Naive B cell (primary cell): ENCODE measurements at regions not wholly inside any gene's neighbourhood (a gene's known extent, or its start where the extent isn't known, plus 50 kb on each side); places are given as distances from the start of the nearest gene placed in this dataset.

Source experiments
- ATAC-seq, 2 donors: fragments of 150-1000 bp; cut with Tn5 transposase; 2 replicates each; pipeline ENCODE4 v1.10.0; 2021; ENCODE audit warnings: low read depth in 2 of 2, mild to moderate bottlenecking in 2 of 2, moderate library complexity in 2 of 2
- DNase-seq: peaks from one replicate; pipeline ENCODE4 v3.0.0; 2022
- H3K27ac Mint-ChIP-seq, 6 donors: one replicate each; pipeline ENCODE4 v1.8.0; 2020 to 2022; ENCODE audit warnings: mild to moderate bottlenecking in 6 of 6, mixed read lengths in 6 of 6, moderate library complexity in 5 of 6, inconsistent platforms in 2 of 6
- H3K27me3 Mint-ChIP-seq, 3 donors: one replicate each; pipeline ENCODE4 v1.8.0; 2021 to 2022; ENCODE audit warnings: mixed read lengths in 3 of 3, mild to moderate bottlenecking in 1 of 3
- H3K36me3 Mint-ChIP-seq, 2 donors: one replicate each; pipeline ENCODE4 v1.8.0; 2020 to 2022; ENCODE audit warnings: mixed read lengths in 2 of 2, inconsistent platforms in 1 of 2, mild to moderate bottlenecking in 1 of 2
- H3K4me1 Mint-ChIP-seq, 3 donors: one replicate each; pipeline ENCODE4 v1.8.0; 2020 to 2022; ENCODE audit warnings: mixed read lengths in 3 of 3, inconsistent platforms in 1 of 3, mild to moderate bottlenecking in 1 of 3, moderate library complexity in 1 of 3
- H3K4me3 Mint-ChIP-seq, 8 donors: one replicate each; pipeline ENCODE4 v1.8.0; 2020 to 2022; ENCODE audit warnings: mild to moderate bottlenecking in 8 of 8, mixed read lengths in 8 of 8, moderate library complexity in 8 of 8, inconsistent platforms in 2 of 8
- H3K9me3 Mint-ChIP-seq, 7 donors: one replicate each; pipeline ENCODE4 v1.8.0; 2020 to 2022; ENCODE audit warnings: mixed read lengths in 7 of 7, mild to moderate bottlenecking in 5 of 7, inconsistent platforms in 2 of 7, moderate library complexity in 1 of 7

- H3K9me3 Mint-ChIP-seq = peaks cover 0 to 6% (median 2%) of the 10 kb centered on the region in 7 donors
- H3K4me3 Mint-ChIP-seq = no peak overlapping the region
- H3K36me3 Mint-ChIP-seq = no peaks in the 10 kb centered on the region
Observed at GRCh38 chr11:23944923-23945322, 551.9 kb upstream of the LUZP2 start.

DNA sequence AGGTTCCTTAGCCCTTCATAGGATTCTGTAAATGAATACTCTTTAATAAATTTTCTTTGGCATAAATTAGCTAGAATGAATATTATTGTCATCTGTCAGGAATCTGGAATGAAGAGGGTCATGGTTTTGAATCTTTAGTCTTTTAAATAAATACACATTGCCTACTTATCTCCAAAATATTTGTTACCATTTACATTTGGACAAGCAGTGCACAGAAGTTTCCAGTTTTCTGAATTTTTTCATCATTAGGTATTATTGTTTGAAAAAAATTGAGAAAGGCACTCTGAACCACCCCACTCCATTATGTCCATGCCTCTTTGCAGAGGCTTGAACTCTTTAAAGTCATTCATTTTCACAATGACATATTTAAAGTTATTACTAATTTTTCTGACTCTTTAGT lies 549.0 kb upstream of the LUZP2 start:
- H3K4me1 Mint-ChIP-seq = no peaks in the 10 kb centered on the region
- no peaks in the 10 kb centered on the region for H3K36me3 Mint-ChIP-seq
- H3K27ac Mint-ChIP-seq = no peak overlapping the region
- ATAC-seq (no peak), DNase-seq (no peak)
- no peak overlapping the region for H3K4me3 Mint-ChIP-seq
- H3K27me3 Mint-ChIP-seq = no peaks in the 10 kb centered on the region
- H3K9me3 Mint-ChIP-seq = no peaks in the 10 kb centered on the region

More at GRCh38 chr11:23944923-23945322, 551.9 kb upstream of the LUZP2 start:
- H3K4me1 Mint-ChIP-seq = no peaks in the 10 kb centered on the region
- DNase-seq = no peak
- no peak overlapping the region for H3K27ac Mint-ChIP-seq
- ATAC-seq = no peak
- H3K27me3 Mint-ChIP-seq = no peaks in the 10 kb centered on the region

DNA sequence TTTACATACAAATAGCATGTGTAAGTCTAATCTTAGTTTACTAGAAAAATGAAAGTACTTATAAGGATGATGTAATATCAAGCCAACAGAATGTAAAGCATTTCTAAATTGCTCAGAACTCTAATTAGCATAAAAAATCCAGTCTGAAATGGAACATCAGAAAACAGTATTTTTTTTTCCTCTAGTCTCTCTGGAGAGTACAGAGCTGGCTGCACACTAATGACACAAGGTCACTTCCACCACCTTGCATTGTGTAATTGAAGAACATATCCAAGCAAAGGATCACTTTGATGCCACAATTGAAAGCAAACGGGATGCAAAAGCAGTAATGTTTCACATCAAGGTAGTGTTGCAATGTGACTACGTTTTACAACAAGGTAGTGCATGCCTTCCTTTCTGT lies 548.0 kb upstream of the LUZP2 start:
- Mint-ChIP-seq H3K4me1 (no peaks in the 10 kb centered on the region), H3K27ac (no peak overlapping the region), H3K27me3 (no peaks in the 10 kb centered on the region), H3K36me3 (no peaks in the 10 kb centered on the region), H3K9me3 (no peaks in the 10 kb centered on the region), H3K4me3 (no peak overlapping the region)
- DNase-seq (no peak), ATAC-seq (no peak)

GRCh38 chr11:23953951-23954710 lies 542.7 kb upstream of the LUZP2 start:
- ATAC-seq = no peak
- H3K27me3 Mint-ChIP-seq = no peaks in the 10 kb centered on the region
- H3K36me3 Mint-ChIP-seq = no peaks in the 10 kb centered on the region
- H3K27ac Mint-ChIP-seq = no peak overlapping the region
- H3K4me3 Mint-ChIP-seq = no peak overlapping the region
- H3K4me1 Mint-ChIP-seq = no peaks in the 10 kb centered on the region
- H3K9me3 Mint-ChIP-seq = no peaks in the 10 kb centered on the region
- no peak for DNase-seq

DNA sequence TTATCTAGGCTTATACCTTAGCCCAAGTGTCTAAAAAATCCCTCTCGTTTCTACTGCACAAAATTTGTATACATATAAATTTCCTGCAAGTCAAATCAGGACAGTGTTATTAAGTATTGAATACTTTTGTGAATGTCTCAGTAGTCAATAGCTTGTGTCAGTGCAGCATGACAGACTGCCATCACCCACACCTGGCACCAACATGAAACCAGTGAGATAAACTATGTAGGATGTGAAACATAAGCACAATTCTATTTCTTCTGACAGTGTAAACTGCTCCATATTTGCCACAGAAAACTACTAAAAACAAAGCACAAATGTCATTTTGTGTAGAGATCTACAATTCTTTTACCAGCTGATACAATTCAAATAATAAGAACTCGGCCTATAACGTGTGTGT lies 542.1 kb upstream of the LUZP2 start:
- DNase-seq = no peak
- H3K27ac Mint-ChIP-seq = no peak overlapping the region
- no peak overlapping the region for H3K4me3 Mint-ChIP-seq
- no peak for ATAC-seq
- no peaks in the 10 kb centered on the region for H3K27me3 Mint-ChIP-seq
- no peaks in the 10 kb centered on the region for H3K4me1 Mint-ChIP-seq
- no peaks in the 10 kb centered on the region for H3K36me3 Mint-ChIP-seq
- H3K9me3 Mint-ChIP-seq = no peaks in the 10 kb centered on the region

GRCh38 chr11:23956586-23956985 lies 540.3 kb upstream of the LUZP2 start:
- Mint-ChIP-seq H3K27me3 (no peaks in the 10 kb centered on the region), H3K9me3 (peaks cover 0 to 2% (median 0%) of the 10 kb centered on the region in 7 donors), H3K27ac (no peak overlapping the region), H3K4me3 (no peak overlapping the region), H3K4me1 (no peaks in the 10 kb centered on the region), H3K36me3 (no peaks in the 10 kb centered on the region)
- ATAC-seq (no peak), DNase-seq (no peak)

GRCh38 chr11:23957314-23957713 lies 539.5 kb upstream of the LUZP2 start:
- H3K27me3 Mint-ChIP-seq = no peaks in the 10 kb centered on the region
- H3K4me1 Mint-ChIP-seq = no peaks in the 10 kb centered on the region
- no peak overlapping the region for H3K27ac Mint-ChIP-seq

GRCh38 chr11:23959462-23959861 lies 537.4 kb upstream of the LUZP2 start:
- H3K4me1 Mint-ChIP-seq = no peaks in the 10 kb centered on the region
- H3K27ac Mint-ChIP-seq = no peak overlapping the region
- H3K9me3 Mint-ChIP-seq = peaks cover 0 to 4% (median 0%) of the 10 kb centered on the region in 7 donors
- H3K36me3 Mint-ChIP-seq = no peaks in the 10 kb centered on the region
- no peaks in the 10 kb centered on the region for H3K27me3 Mint-ChIP-seq
- H3K4me3 Mint-ChIP-seq = no peak overlapping the region
- ATAC-seq (no peak), DNase-seq (no peak)

More at GRCh38 chr11:23957314-23957713, 539.5 kb upstream of the LUZP2 start:
- DNase-seq (no peak), ATAC-seq (no peak)
- H3K4me3 Mint-ChIP-seq = no peak overlapping the region
- no peaks in the 10 kb centered on the region for H3K36me3 Mint-ChIP-seq
- H3K9me3 Mint-ChIP-seq = peaks cover 0 to 2% (median 0%) of the 10 kb centered on the region in 7 donors

GRCh38 chr11:23961503-23962338 lies 535.1 kb upstream of the LUZP2 start:
- Mint-ChIP-seq H3K4me1 (no peaks in the 10 kb centered on the region), H3K9me3 (peaks cover 0 to 4% (median 2%) of the 10 kb centered on the region in 7 donors), H3K36me3 (no peaks in the 10 kb centered on the region), H3K27me3 (no peaks in the 10 kb centered on the region), H3K4me3 (no peak overlapping the region), H3K27ac (no peak overlapping the region)
- no peak for ATAC-seq
- DNase-seq = no peak

DNA sequence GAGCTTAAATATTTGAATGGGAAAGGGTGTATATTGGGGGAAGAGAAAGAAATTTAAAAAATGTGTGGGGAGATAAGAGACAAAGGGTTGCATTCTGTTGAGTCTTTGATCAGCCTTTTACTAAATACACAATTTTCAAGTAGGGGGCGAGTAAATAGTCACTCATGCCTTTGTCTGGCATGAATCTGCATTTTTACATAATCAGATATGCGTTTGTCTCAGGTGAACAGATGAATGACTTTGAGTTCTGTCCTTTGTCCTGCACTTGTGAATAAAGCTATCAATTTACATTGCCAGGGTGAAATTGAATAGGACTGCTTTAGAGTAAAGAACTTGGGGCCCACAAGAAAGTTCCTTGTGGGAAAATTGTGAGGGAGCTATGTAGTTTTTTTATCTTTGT lies 523.6 kb upstream of the LUZP2 start:
- no peaks in the 10 kb centered on the region for H3K4me1 Mint-ChIP-seq
- H3K27ac Mint-ChIP-seq = no peak overlapping the region
- no peaks in the 10 kb centered on the region for H3K36me3 Mint-ChIP-seq
- DNase-seq (no peak), ATAC-seq (no peak)
- peaks cover 0 to 2% (median 0%) of the 10 kb centered on the region in 7 donors for H3K9me3 Mint-ChIP-seq
- H3K4me3 Mint-ChIP-seq = no peak overlapping the region
- no peaks in the 10 kb centered on the region for H3K27me3 Mint-ChIP-seq

DNA sequence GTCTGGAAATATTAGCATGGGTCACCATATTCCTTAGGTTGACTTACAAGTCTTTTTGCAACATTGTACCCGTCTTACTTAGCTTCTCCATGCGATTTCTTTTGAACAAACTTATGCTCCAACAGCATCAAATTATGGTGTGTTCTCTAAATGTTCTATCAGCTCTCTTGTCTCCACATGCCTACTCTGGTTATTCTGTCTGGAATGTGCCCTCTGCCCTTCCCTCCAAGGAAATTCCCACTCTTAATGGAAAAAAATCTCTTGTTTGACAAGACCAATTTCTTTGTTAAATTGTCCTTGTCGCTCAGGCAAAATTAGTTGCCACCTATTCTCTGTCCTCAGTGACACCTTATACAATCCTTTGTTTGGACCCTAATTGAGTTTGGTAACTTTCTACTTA lies 522.8 kb upstream of the LUZP2 start:
- no peak for ATAC-seq
- DNase-seq = no peak
- Mint-ChIP-seq H3K4me3 (no peak overlapping the region), H3K36me3 (no peaks in the 10 kb centered on the region), H3K9me3 (peaks cover 0 to 2% (median 0%) of the 10 kb centered on the region in 7 donors), H3K27me3 (no peaks in the 10 kb centered on the region), H3K27ac (no peak overlapping the region), H3K4me1 (no peaks in the 10 kb centered on the region)

DNA sequence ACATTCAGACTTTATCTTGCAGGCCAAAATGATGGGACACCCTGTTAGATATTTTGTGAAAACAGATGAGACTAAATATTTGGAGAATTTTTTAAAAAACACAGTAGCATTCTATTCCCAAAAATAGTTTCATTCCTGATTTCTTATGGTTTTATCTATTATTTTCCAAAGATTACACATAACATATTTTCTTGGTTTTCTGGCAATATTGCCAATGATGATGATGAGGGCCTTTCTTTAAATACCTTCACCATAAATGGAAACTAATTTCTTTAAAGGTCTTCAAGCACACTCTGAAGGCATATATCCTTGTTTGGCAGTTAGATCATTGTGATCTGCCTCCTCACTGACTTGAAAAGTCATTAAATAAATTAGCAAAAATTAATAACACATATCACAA lies 522.3 kb upstream of the LUZP2 start:
- H3K27ac Mint-ChIP-seq = no peak overlapping the region
- no peak for DNase-seq

DNA sequence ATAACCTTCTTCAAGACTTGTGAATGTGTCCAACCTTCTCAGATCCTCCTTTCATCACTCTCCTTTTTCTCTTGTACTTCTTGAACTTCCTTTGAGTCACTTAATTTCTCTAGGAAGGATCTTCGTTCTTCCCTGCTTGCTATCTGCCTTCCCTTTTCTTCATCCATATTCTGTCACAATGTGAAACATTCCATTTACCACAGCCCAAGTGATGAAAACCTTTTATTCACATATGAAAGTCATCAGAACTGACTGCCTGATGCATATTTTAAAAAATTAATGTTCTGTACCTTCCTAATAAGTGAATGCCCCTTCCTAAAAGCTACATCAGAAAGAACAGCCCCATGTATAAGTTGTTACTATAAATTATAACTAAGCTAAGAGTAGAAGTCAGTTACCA lies 520.4 kb upstream of the LUZP2 start:
- Mint-ChIP-seq H3K27ac (no peak overlapping the region), H3K4me3 (no peak overlapping the region), H3K9me3 (peaks cover 0 to 2% (median 0%) of the 10 kb centered on the region in 7 donors), H3K27me3 (no peaks in the 10 kb centered on the region), H3K4me1 (no peaks in the 10 kb centered on the region), H3K36me3 (no peaks in the 10 kb centered on the region)
- DNase-seq (no peak), ATAC-seq (no peak)

More for the DNA sequence above, 522.3 kb upstream of the LUZP2 start:
- H3K27me3 Mint-ChIP-seq = no peaks in the 10 kb centered on the region
- ATAC-seq = no peak
- no peaks in the 10 kb centered on the region for H3K36me3 Mint-ChIP-seq
- no peaks in the 10 kb centered on the region for H3K4me1 Mint-ChIP-seq
- H3K9me3 Mint-ChIP-seq = peaks cover 0 to 2% (median 0%) of the 10 kb centered on the region in 7 donors
- H3K4me3 Mint-ChIP-seq = no peak overlapping the region

GRCh38 chr11:23976841-23977271 lies 520.0 kb upstream of the LUZP2 start:
- H3K27me3 Mint-ChIP-seq = no peaks in the 10 kb centered on the region
- no peaks in the 10 kb centered on the region for H3K36me3 Mint-ChIP-seq
- H3K27ac Mint-ChIP-seq = no peak overlapping the region
- no peaks in the 10 kb centered on the region for H3K4me1 Mint-ChIP-seq
- DNase-seq (no peak), ATAC-seq (no peak)
- H3K9me3 Mint-ChIP-seq = peaks cover 0 to 2% (median 0%) of the 10 kb centered on the region in 7 donors
- no peak overlapping the region for H3K4me3 Mint-ChIP-seq
